HG03280 (cell line): ENCODE measurements at regions not wholly inside any gene's neighbourhood (a gene's known extent, or its start where the extent isn't known, plus 50 kb on each side); places are given as distances from the start of the nearest gene placed in this dataset.
"Not testable (repeated sequence)": the region's sequence is repeated elsewhere in the genome, so short reads cannot be mapped to it uniquely, and the experiment has no call there.

Experiments used
- ATAC-seq: cut with Tn5 transposase; IDR thresholded peaks from one replicate; pipeline ENCODE4 v1.9.1; 2021; ENCODE audit warnings: mild to moderate bottlenecking, moderate library complexity; ENCODE audit not compliant: unreplicated experiment

GRCh38 chr5:111948092-111948841 lies 191.3 kb upstream of the NREP start:
- no peak for ATAC-seq

DNA sequence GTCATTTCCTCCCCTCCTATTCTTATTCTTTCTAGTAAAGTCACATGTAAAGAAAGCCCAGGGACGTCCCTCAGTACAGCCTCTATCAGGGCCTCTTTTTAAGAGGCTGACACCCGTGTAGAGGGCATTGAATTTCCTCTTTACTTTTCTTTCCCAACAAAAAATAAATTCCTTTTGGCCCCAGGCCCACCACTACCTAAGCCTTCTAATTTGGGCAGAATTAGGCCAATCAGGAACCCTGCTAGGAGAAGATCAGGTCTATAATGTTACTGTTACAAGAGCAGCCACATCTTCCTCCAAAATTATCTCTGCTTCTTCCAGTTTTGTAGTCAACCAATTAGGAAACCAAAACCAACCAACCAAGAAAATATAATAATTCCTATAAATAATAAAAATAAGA lies 189.6 kb upstream of the NREP start:
- ATAC-seq = no peak

DNA sequence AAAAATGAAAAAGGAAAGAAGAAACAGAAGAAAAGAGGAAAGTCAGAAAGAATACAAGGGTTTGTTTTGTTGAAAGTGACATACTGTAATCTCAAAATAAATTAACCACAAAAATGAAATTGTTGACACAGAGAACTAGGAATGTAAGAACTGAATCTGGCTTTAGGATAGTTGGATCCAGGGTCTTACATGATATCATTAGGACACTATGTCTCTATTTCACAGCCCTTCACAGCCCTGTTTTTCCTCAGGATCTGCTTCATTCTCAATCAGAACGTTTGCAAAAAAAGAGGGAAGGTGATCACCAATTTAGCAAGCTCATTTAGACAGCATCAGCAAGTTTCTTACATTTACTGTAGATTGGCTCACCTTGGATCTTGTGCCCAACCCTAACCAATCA lies 188.5 kb upstream of the NREP start:
- ATAC-seq = no peak

GRCh38 chr5:111942661-111943401 lies 185.8 kb upstream of the NREP start:
- ATAC-seq = no peak

DNA sequence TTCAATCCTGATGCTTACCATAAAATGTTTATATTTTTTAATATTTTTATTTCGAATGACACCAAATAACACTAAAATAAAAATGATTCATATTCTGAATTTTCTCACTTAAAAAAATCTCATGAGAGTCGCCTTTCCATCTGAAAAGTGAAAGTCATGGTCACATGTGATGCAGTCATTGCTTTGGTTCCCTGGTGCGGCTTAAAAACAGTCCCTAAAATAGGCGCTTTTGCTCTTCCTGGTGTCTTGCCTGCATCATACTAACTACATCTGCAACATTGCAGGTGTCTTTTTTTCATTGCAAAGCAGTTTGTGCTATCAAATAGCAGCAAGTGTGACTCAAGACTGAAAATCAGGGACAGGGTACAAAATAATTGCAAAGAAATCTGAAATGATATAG lies 185.2 kb upstream of the NREP start:
- no peak for ATAC-seq

- no peak for ATAC-seq
Measured at GRCh38 chr5:111937094-111937493, 180.1 kb upstream of the NREP start.

DNA sequence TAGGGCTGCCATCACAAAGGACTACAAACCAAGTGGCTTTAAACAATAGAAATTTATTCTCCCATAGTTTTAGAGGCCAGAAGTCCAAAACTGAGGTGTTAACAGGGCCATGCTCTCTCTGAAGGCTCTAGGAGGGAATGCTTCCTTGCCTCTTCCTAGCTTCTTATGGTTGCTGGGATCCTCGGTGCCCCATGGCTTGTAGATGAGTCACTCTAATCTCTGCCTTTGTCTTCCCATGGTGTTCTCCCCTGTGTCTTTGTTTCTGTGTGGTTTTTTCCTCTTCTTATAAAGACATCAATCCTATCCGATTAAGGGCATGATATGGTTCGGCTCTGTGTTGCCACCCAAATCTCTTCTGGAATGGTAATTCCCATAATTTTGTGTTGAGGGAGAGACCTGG lies 178.8 kb upstream of the NREP start:
- no peak for ATAC-seq

GRCh38 chr5:111935009-111935408 lies 178.0 kb upstream of the NREP start:
- ATAC-seq = no peak

- no peak for ATAC-seq
Measured at GRCh38 chr5:111934511-111934910, 177.5 kb upstream of the NREP start.

GRCh38 chr5:111933086-111933485 lies 176.1 kb upstream of the NREP start:
- no peak for ATAC-seq

- ATAC-seq = no peak
Measured at GRCh38 chr5:111932628-111933027, 175.6 kb upstream of the NREP start.

- ATAC-seq = no peak
Measured at GRCh38 chr5:111932199-111932598, 175.2 kb upstream of the NREP start.

- ATAC-seq = no peak
Measured at GRCh38 chr5:111931655-111932054, 174.7 kb upstream of the NREP start.

DNA sequence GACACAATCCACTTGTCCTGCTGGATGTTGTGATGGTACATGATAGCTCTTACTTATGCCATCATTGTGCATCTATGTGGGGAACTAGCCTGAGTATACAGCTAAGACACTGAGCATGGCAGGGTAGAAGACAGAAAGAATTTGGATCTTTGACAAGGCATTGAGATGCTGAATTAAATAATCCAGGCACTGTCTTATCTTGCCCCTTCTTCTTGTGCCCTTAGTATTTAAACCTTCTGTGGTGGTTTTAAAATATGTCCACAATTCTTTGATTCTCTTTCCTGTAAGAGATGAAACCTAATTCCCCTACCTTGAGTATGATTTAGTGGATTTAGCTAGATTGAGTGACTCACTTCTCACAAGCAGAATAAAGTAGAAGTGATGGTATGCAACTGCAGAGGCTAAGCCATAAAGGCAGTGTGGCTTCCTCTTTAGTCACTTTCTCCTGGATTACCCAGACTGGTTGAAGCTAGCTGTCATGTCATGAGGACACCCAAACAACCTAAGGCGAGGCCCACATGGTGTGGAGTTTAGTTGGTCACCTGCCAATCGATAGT lies 174.0 kb upstream of the NREP start:
- ATAC-seq = no peak

DNA sequence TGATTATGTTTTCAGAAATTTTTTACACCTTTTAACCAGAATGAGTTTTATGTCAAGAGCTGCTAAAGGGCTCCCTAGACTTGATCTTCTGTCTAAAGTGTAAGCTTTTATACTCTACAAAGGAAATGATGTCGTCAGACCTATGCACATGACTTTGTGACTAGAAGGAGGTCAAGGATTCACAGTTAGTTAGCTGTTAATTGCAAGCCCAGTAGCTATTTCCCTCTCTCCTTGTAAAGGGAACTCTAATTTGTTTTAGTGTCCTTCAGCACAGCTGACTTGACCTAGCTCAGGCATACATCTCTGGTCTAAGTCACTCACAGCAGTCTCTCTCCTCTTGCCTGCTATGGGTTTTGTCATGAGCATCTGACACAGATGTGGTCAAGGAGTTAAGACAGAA lies 173.5 kb upstream of the NREP start:
- ATAC-seq = no peak

DNA sequence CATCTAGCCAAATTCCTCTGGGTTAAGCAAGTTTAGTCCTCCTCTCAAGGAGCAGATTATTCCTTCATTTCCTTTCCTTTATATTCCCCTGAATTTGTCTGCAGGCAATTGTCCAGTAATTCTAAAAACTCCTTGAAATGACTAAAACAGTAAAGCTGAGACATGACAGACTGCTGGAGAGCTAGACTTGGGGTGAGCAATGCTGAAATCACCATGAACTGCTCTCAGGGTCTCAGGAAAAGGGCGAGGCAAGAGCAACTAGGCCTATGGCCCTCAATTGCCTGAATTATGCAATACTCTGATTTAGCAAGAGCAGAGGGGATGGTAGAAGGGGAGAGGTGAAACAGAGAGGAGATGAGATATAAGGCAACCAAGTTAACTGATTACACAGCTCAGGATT lies 172.9 kb upstream of the NREP start:
- no peak for ATAC-seq

GRCh38 chr5:111929261-111929660 lies 172.3 kb upstream of the NREP start:
- no peak for ATAC-seq

GRCh38 chr5:111928511-111928910 lies 171.5 kb upstream of the NREP start:
- ATAC-seq = no peak

DNA sequence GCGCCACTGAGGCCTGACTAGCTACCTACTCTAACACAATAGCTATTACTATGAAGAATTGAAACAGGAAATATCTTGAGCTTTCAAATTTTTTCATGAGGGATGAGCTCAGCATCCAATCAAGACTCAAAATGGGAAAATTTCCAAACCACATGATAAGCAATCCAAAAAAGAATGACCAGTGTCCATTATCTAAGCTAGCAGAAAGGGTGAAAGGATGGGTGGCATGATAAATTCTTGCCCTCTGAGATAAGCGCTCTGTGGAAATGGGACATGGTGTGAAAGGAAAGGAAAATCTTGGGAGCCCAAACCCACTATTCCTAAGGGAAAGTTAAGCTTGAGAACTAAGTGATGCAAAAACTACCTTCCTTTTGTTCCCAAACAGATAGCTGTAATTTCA lies 170.2 kb upstream of the NREP start:
- ATAC-seq = no peak

GRCh38 chr5:111926026-111926425 lies 169.0 kb upstream of the NREP start:
- no peak for ATAC-seq

GRCh38 chr5:111922344-111922743 lies 165.3 kb upstream of the NREP start:
- no peak for ATAC-seq

DNA sequence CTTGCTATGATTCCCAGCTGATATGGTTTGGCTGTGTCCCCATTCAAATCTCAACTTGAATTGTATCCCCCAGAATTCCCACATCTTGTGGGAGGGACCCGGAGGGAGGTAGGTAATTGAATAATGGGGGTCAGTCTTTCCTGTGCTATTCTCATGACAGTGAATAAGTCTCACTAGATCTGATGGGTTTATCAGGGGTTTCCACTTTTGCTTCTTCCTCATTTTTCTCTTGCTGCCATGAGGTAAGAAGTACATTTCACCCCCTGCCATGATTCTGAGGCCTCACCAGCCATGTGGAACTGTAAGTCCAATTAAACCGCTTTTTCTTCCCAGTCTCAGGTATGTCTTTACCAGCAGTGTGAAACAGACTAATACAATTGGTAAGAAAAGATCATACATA lies 164.7 kb upstream of the NREP start:
- not testable (repeated sequence) for ATAC-seq
